GM06990 (cell line): ENCODE measurements at regions not wholly inside any gene's neighbourhood (a gene's known extent, or its start where the extent isn't known, plus 50 kb on each side); places are given as distances from the start of the nearest gene placed in this dataset.

ENCODE experiments used
- DNase-seq: peaks from one replicate; pipeline ENCODE4 v3.0.0-alpha.2; 2011; ENCODE audit not compliant: insufficient read length; ENCODE audit errors: extremely low read depth
- H3K27me3 ChIP-seq: replicated peaks from 2 replicates; pipeline ENCODE4 v1.6.0; 2011; ENCODE audit warnings: low read length; ENCODE audit not compliant: control insufficient read depth, insufficient read depth
- H3K36me3 ChIP-seq: 2 replicates; pipeline ENCODE4 v1.5.1; 2011; ENCODE audit warnings: low read length; ENCODE audit not compliant: control insufficient read depth, insufficient read depth
- H3K4me3 ChIP-seq: replicated peaks from 2 replicates; pipeline ENCODE4 v1.5.1; 2011; ENCODE audit warnings: low read depth, mild to moderate bottlenecking, control low read depth, low read length
- CTCF ChIP-seq: IDR thresholded peaks from 2 replicates; pipeline ENCODE4 v1.5.1; 2011; ENCODE audit warnings: low read length, control low read depth, mild to moderate bottlenecking, inconsistent platforms; ENCODE audit not compliant: insufficient read depth, poor library complexity, severe bottlenecking

GRCh38 chr22:44650806-44651205 is 51.2 kb upstream of the PRR5 start:
- Histone ChIP-seq H3K4me3 (no peak overlapping the region), H3K27me3 (no peaks in the 10 kb centered on the region; the same call in 1 of the 2 replicates), H3K36me3 (no peaks in the 10 kb centered on the region)
- DNase-seq = no peak
- no peak for TF ChIP-seq CTCF

GRCh38 chr22:44648821-44649565 is 53.0 kb upstream of the PRR5 start:
- TF ChIP-seq CTCF = no peak
- DNase-seq = no peak
- H3K36me3 ChIP-seq = no peaks in the 10 kb centered on the region
- H3K4me3 ChIP-seq = no peak overlapping the region
- no peaks in the 10 kb centered on the region; the same call in 1 of the 2 replicates for H3K27me3 ChIP-seq

- Histone ChIP-seq H3K27me3 (no peaks in the 10 kb centered on the region; the same call in 1 of the 2 replicates), H3K4me3 (no peak overlapping the region), H3K36me3 (no peaks in the 10 kb centered on the region)
- no peak for DNase-seq
- no peak for TF ChIP-seq CTCF
Observed at GRCh38 chr22:44648085-44648820, 53.8 kb upstream of the PRR5 start.

- no peaks in the 10 kb centered on the region for H3K36me3 ChIP-seq
- no peaks in the 10 kb centered on the region; the same call in 1 of the 2 replicates for H3K27me3 ChIP-seq
- no peak overlapping the region for H3K4me3 ChIP-seq
- no peak for DNase-seq
- no peak for TF ChIP-seq CTCF
Observed at GRCh38 chr22:44647141-44647540, 54.9 kb upstream of the PRR5 start.

- no peak for DNase-seq
- TF ChIP-seq CTCF = no peak
Observed at GRCh38 chr22:44646668-44647067, 55.3 kb upstream of the PRR5 start.

More at GRCh38 chr22:44646668-44647067, 55.3 kb upstream of the PRR5 start:
- Histone ChIP-seq H3K4me3 (no peak overlapping the region), H3K27me3 (no peaks in the 10 kb centered on the region; the same call in 1 of the 2 replicates), H3K36me3 (no peaks in the 10 kb centered on the region)
